Brain microvascular endothelial cell (primary cell): ENCODE measurements at regions not wholly inside any gene's neighbourhood (a gene's known extent, or its start where the extent isn't known, plus 50 kb on each side); places are given as distances from the start of the nearest gene placed in this dataset.

Experiments
- DNase-seq: peaks from one replicate; pipeline ENCODE4 v3.0.0-alpha.2; 2020
- H3K27ac ChIP-seq: fragments of 250-450 bp; sonication (Bioruptor Pico); 2 replicates; pipeline ENCODE4 v1.5.1; 2020; ENCODE audit warnings: mild to moderate bottlenecking, moderate library complexity
- H3K27me3 ChIP-seq: fragments of 250-450 bp; sonication (Bioruptor Pico); replicated peaks from 2 replicates; pipeline ENCODE4 v1.5.1; 2020; ENCODE audit warnings: mild to moderate bottlenecking
- H3K36me3 ChIP-seq: fragments of 250-450 bp; sonication (Bioruptor Pico); replicated peaks from 2 replicates; pipeline ENCODE4 v1.5.1; 2020; ENCODE audit warnings: mild to moderate bottlenecking
- H3K4me3 ChIP-seq: 2 replicates; pipeline ENCODE4 v1.5.1; 2011; ENCODE audit warnings: low read depth, mild to moderate bottlenecking, control low read depth, low read length, moderate library complexity
- CTCF ChIP-seq: IDR thresholded peaks from 2 replicates; pipeline ENCODE4 v1.5.1; 2011; ENCODE audit warnings: low read depth, mild to moderate bottlenecking, moderate library complexity, low read length, control low read depth, inconsistent platforms; ENCODE audit errors: missing control alignments
- in situ Hi-C: cut with HindIII; loops from 2 replicates; pipeline ENCODE4 v1.10.0; 2017; ENCODE audit warnings: low sequenced_read_pairs, low pct_ligation_motif_present

DNA sequence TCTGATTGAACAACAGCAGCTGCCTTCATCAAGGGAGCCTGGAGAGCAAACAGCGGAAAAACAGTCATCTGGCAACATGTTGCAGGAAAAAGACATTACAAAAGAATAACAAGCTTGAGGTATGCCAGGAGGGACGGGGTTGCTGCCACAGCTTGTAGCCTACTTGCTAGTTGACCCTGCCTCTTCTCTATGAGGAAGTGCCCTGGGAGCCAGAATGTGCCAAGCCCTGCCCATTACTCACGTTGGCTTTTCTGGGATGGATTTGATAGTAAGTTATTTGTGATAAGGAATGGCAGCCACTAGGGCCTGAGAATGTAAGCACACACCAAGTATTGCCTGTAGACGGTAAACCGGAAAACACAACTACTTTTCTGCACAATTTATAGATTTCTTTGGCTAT lies 113.5 kb upstream of the KIRREL3 start:
- no peak for TF ChIP-seq CTCF
- H3K27me3 ChIP-seq: no peaks in the 10 kb centered on the region
- H3K36me3 ChIP-seq: no peaks in the 10 kb centered on the region
- no peak overlapping the region for H3K4me3 ChIP-seq
- H3K27ac ChIP-seq: no peak overlapping the region
- no peak for DNase-seq
- in situ Hi-C loops: no loop called here

GRCh38 chr11:127110542-127110941 lies 110.0 kb upstream of the KIRREL3 start:
- in situ Hi-C loops: no loop called here
- no peak for TF ChIP-seq CTCF
- H3K4me3 ChIP-seq: no peak overlapping the region
- no peaks in the 10 kb centered on the region for H3K27me3 ChIP-seq
- no peak for DNase-seq
- H3K36me3 ChIP-seq: no peaks in the 10 kb centered on the region
- no peak overlapping the region for H3K27ac ChIP-seq

DNA sequence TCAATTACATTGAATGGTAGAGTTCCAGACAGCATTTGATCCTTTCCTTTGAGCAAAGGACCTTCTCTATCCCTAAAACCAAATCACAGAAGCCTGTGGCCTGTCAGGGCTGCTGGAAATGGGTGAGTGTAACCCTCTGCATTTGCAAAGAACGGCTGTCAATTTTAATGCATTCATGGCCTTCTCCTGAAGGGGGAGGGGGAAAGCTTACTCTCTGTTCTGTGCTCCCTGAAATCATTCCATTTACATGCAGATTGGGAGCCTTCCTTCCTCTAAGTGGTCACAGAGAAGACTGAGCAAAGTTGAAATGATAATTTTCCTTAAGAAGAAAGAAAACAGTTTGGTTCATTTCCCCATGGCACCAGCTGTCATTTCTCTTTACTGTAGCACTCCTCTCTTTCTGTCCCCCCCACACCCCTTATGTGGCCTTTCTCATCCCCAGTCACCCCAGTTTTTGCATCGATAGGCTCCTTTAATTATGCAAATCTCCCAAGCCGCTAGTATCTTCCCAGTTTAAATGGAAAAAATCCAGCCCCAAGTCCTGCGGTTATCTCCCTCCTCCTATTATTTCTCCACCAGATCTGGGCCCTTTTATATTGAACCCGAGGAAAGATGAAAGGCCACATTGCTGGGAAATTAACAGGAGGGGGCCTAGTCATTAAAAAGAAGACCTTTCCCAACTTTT lies 109.4 kb upstream of the KIRREL3 start:
- no peak overlapping the region for H3K4me3 ChIP-seq
- in situ Hi-C loops: no loop called here
- no peak overlapping the region for H3K27ac ChIP-seq
- DNase-seq: no peak
- no peak for TF ChIP-seq CTCF
- H3K36me3 ChIP-seq: no peaks in the 10 kb centered on the region
- H3K27me3 ChIP-seq: no peaks in the 10 kb centered on the region

GRCh38 chr11:127108838-127109237 lies 108.3 kb upstream of the KIRREL3 start:
- Histone ChIP-seq H3K27me3 (no peaks in the 10 kb centered on the region), H3K4me3 (no peak overlapping the region), H3K36me3 (no peaks in the 10 kb centered on the region), H3K27ac (no peak overlapping the region)
- TF ChIP-seq CTCF: no peak
- in situ Hi-C loops: no loop called here
- DNase-seq: no peak

DNA sequence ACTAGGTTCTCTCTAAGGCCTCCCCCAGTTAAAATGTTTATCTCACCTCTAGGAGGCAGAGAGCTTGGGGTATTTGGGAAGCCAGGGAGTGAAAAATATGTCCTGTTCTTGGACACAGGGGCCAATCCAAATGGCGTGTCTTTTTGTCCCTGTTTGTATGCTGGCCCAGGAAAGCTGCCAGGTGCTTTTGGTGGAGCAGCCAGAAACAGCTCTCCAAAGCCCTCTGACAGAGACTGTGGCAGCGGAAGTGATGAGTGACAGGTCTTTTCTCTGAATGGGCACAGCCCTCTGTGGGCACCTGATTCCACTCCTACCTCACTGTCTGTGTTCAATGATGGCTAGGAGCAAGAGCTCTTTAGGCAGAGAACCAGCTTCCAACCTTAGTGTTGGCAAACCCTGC lies 106.4 kb upstream of the KIRREL3 start:
- H3K4me3 ChIP-seq: no peak overlapping the region
- TF ChIP-seq CTCF: no peak
- DNase-seq: no peak
- H3K27me3 ChIP-seq: no peaks in the 10 kb centered on the region
- in situ Hi-C loops: no loop called here
- no peak overlapping the region for H3K27ac ChIP-seq
- no peaks in the 10 kb centered on the region for H3K36me3 ChIP-seq
